Omental fat pad (tissue), 3 donors: ENCODE measurements at regions not wholly inside any gene's neighbourhood (a gene's known extent, or its start where the extent isn't known, plus 50 kb on each side); places are given as distances from the start of the nearest gene placed in this dataset.

Source experiments
- ATAC-seq: fragments of 150-250 bp; one replicate; pipeline ENCODE4 v1.9.1; 2016; ENCODE audit warnings: mild to moderate bottlenecking, moderate library complexity; ENCODE audit not compliant: low FRiP score
- DNase-seq: peaks from one replicate; pipeline ENCODE4 v3.0.0-alpha.2; 2019; ENCODE audit warnings: low spot score
- TF ChIP-seq, protein P1 (sequence below), 3 donors: fragments of 450-650 bp; IDR thresholded peaks; one replicate each; pipeline ENCODE4 v1.5.1; 2016 to 2017; ENCODE audit warnings: antibody characterized with exemption in 3 of 3, mild to moderate bottlenecking in 3 of 3, moderate library complexity in 2 of 3

DNA sequence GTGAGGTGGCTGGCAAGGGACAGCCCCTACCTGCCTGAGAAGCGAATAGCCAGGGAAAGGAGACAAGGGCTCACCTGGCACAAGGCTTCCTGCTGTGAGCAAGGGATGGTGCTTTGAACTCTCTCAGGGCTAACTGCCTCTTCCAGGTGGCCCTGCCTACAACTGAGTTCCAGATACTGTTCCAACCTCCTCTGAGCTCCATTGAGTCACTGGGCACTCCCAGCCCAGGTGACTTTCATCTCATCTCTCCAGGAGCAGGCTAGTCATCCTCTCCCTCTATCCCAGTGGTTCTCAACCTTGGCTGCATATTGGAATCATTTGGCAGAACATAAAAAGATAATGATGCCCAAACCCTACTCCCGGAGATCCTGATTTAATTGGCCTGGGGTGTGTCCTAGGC, 374.0 kb upstream of the ZFP64 start:
- no peak for DNase-seq
- no peak for ATAC-seq
- TF ChIP-seq, protein P1, sequence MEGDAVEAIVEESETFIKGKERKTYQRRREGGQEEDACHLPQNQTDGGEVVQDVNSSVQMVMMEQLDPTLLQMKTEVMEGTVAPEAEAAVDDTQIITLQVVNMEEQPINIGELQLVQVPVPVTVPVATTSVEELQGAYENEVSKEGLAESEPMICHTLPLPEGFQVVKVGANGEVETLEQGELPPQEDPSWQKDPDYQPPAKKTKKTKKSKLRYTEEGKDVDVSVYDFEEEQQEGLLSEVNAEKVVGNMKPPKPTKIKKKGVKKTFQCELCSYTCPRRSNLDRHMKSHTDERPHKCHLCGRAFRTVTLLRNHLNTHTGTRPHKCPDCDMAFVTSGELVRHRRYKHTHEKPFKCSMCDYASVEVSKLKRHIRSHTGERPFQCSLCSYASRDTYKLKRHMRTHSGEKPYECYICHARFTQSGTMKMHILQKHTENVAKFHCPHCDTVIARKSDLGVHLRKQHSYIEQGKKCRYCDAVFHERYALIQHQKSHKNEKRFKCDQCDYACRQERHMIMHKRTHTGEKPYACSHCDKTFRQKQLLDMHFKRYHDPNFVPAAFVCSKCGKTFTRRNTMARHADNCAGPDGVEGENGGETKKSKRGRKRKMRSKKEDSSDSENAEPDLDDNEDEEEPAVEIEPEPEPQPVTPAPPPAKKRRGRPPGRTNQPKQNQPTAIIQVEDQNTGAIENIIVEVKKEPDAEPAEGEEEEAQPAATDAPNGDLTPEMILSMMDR (IDR thresholded peaks at IDR 0.05) = no peak

GRCh38 chr20:52564594-52564993, 373.0 kb upstream of the ZFP64 start:
- DNase-seq = no peak
- ATAC-seq = no peak
- TF ChIP-seq, protein P1 (IDR thresholded peaks at IDR 0.05) = no peak

- TF ChIP-seq, protein P1 (IDR thresholded peaks at IDR 0.05) = no peak
- no peak for DNase-seq
- no peak for ATAC-seq
Measured at GRCh38 chr20:52552181-52552872, 360.7 kb upstream of the ZFP64 start.

GRCh38 chr20:52542131-52542530, 350.6 kb upstream of the ZFP64 start:
- ATAC-seq = no peak
- TF ChIP-seq, protein P1 (IDR thresholded peaks at IDR 0.05) = no peak
- no peak for DNase-seq

- TF ChIP-seq, protein P1 (IDR thresholded peaks at IDR 0.05) = no peak
- no peak for ATAC-seq
- DNase-seq = no peak
Measured at GRCh38 chr20:52540509-52540908, 348.9 kb upstream of the ZFP64 start.

DNA sequence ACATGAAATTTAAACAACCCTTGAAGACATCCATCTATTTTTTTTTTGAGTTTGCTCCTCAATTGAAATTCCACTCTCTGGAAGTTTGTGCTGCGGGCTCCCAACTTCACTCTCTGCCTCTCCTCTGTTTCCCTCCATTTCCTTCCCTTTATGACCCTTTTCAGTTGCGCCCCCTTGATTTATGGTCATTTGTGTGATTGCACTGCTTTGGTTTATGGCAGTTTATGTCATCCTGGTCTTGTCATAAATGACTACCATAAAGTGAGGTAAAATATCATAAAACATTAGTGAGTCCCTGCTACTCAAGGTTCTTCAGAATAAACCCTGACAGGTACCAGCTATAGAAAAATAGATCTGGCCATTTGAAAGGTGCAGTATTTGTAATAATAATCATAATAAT, 348.3 kb upstream of the ZFP64 start:
- ATAC-seq (no peak), DNase-seq (no peak)
- TF ChIP-seq, protein P1 (IDR thresholded peaks at IDR 0.05) = no peak

DNA sequence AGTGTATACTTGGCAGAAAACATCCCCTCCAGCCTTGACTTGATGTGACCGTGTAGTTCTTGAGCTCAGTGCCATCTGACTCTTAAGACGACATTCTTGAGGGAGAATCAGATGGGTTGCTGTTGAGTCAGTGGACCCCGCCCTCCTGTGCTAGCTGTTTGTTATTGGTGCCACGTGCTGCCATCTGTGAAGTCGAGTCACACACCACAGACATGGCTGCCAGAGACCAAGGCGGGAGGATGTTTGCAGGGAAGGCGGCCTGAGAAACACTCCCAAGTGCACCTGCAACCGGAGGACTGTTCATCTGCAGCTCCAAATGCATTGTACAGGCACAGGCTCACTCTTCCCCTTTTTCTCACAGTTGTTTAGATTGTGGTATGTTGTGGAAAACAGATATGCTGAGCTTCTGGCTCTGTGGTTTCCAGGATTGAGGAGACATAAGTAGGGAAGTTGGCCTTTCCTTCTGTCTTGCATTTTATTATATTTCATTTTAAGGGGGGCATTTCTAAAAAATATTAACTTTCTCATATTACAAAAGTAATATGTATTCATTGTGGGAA, 345.3 kb upstream of the ZFP64 start:
- ATAC-seq (no peak), DNase-seq (no peak)
- TF ChIP-seq, protein P1 (IDR thresholded peaks at IDR 0.05) = no peak
